HG03432 (cell line): ENCODE measurements at regions not wholly inside any gene's neighbourhood (a gene's known extent, or its start where the extent isn't known, plus 50 kb on each side); places are given as distances from the start of the nearest gene placed in this dataset.
"Not testable (repeated sequence)": the region's sequence is repeated elsewhere in the genome, so short reads cannot be mapped to it uniquely, and the experiment has no call there.

ENCODE experiments used
- ATAC-seq: cut with Tn5 transposase; IDR thresholded peaks from one replicate; pipeline ENCODE4 v1.9.1; 2021; ENCODE audit warnings: mild to moderate bottlenecking, moderate library complexity; ENCODE audit not compliant: unreplicated experiment

DNA sequence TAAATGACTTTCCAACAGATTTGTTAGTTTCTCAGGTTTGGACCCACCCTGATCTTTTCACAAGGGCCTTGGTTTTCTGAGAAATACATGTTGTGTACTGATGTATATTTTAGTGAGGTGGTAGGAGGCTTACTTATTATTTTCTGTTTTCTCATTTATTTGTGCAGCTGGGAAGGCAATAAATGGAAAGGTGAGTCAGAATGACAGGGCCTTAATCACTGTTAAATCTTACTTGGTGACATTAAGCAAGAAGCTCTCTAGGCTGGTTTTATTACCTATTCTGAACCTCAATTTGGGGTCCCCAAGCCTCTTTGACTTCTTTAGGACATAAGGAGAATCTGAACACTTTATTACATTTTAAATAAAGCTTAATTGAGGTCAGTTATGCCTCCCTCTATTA, 214.0 kb upstream of the DAB2 start:
- ATAC-seq: no peak

DNA sequence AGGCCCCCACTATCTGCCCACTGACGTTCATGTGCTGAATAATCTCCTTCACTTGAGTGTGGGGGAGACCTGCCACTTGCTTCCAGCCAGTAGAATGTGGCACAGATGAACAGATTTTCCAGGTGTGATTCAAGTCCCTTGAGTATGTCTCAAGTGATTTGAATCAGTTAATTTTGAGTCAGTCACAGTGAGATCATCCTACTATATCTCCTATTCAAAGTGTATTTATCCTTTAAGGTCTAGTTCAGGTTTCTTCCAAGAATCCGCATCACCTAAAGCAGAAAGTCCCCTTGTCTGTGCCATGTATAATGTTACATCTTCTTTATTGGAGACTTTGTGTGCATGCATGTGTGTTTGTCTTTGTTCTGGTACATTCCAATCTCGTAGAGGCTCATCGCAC, 208.3 kb upstream of the DAB2 start:
- ATAC-seq: no peak

DNA sequence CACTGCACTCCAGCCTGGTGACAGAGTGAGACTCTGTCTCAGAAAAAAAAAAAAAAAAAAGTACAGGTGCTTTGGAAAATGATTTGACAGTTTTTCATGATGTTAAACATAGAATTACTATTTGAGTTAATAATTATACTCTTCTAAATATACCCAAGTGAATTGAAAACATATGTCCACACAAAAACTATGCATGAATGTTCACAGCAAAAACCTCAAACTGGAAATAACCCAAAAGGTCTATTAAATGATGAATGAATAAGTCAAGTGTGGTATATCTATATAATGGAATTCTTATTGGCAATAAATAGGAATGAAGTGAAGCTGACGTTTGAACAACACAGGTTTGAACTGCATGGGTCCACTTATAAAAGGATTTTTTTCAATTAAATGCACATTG, 207.2 kb upstream of the DAB2 start:
- ATAC-seq: no peak

DNA sequence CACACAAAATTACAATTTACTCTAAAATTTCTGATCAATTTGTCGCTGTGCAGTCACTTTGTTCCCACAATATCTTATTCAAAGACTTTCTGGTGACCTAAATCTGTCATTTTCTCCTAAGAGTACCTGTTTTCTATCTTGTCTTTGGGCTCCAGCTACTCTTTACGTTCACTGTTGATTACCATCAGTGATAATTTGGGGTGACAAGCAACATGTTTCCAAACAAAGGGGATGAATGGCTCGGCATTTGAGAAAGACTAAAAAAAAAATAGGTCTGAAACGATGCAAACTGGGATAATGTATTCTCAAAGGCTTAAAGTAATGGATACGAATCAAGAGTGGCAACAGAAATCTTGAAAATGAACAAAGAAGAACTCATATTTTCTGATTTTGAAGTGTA, 205.2 kb upstream of the DAB2 start:
- no peak for ATAC-seq

DNA sequence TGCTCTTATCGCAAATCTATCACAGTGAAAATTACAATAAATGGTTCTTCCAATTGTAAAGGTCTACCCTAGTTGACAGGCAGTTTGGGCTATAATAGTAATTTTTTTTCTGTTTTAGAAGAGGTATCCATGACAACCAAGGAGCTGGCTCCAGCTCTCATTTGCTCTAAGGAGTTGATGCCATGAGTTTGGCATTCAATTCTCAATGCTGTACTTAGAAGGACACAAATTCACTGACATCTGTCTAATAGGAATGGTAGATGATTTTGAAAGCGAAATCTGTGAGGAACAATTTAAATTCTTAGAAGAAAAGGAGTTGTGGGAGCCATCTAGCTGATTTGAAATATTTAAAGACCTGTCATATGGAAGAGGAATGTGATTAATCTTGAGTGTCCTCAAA, 203.6 kb upstream of the DAB2 start:
- ATAC-seq: no peak

DNA sequence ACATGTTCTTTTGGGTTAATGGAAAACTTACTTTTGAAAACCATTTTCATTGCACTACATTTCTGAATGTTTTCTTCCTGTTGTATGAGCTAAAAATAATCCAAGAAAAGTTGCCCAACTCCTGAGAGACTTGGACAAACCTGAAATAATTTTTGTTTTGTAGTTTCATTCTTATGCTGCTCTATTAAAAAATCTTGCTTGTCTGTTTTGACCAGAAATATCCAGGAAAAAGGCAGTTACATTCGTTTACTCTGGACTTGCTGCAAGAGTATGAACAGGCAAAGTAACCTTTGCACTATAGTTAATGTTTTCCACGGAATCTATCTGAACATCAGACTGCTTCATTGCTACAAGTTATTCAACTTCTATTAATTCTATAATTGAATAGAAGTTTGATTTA, 200.1 kb upstream of the DAB2 start:
- ATAC-seq: no peak

DNA sequence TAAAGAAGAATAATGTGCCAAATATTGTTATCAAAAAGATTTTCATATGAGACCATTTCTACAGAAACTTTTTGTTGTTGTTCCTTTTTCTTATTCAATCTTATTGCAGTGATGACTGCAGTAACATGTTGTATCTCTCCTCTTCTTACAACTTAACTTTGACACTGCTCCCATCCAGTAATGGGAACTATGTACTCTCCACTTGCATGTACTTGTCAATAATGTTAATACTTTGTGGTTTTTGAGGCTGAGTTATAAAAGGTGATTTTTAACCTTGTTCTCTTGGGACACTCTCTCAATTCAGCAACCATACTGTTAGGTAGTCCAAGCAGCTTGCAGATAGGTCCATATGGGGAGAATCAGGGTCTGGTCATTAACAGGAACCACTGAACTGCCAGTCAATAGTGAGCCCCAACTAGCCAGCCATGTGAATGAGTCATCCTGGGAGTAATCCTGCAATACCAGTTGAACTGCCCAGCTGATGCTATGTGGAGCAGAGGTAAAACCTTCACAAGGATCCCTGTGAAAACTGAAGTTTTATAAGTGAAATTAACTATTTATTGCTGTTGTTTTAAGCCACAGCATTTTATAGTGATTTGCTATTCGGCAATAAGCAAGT, 199.6 kb upstream of the DAB2 start:
- peak; percentile 79 for ATAC-seq

DNA sequence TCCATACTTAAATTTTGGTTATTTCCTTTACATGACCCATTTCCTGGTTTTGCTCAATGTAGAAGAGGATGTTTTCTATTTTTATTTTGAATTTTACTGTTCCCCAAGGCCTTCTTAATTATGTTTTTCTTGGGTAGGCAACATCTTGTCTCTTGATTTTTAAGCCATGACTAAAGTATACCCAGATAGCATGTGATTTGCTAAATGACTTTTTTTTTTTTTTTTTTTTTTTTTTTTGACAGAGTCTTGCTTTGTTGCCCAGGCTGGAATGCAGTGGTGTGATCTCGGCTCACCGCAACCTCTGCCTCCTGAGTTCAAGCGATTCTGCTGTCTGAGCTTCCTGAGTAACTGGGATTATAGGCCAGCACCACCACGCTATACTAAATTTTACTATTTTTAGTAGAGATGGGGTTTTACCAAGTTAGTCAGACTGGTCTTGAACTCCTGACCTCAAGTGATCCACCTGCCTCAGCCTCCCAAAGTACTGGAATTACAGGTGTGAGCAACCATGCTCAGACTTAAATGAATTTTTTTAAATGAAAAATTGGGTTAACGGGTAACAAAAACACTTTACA, 198.6 kb upstream of the DAB2 start:
- no peak for ATAC-seq

DNA sequence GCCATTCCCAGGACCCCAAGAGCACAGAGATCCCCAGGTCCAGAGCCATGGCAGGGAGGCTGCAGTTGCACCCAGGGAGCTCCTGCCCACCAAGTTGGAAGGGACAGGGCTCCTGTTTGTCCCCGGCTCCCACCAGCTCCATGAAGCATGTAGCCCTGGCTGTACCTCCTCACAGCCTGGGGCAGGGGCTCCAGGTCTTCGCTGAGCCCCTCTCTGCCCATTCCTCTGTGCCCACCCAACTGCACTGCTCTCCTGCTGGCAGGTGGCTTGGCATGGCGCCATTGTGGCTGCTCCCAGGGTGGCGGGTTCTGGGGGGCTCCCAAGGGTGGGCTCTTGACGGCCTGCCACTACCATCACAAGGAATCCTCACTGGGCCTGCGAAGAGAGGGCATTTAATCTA, 197.5 kb upstream of the DAB2 start:
- ATAC-seq: no peak

DNA sequence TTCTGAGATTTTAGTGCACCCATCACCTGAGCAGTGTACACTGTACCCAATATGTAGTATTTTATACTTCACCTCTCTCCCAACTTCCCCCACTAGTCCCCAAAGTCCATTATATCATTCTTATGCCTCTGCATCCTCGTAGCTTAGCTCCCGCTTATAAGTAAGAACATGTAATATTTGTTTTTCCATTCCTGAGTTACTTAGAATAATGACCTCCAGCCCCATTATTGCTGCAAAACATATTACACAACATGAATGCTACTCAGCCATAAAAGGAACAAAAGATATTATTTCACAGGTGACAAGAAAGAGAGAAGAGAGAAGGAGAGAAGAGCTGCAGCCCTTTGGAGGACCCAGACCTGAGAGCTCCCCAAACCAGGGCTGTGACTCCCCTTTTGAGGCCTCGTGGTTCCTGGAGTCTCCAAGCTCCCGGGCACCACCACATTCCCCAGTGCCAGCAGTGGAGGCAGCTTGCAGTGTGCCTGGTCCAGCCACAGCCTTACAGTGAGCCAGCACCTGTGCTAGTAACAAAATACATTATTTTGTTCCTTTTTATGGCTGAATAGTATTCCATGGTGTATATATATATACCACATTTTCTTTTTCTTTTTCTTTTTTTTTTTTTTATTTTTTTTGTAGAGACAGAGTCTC, 194.5 kb upstream of the DAB2 start:
- no peak for ATAC-seq

DNA sequence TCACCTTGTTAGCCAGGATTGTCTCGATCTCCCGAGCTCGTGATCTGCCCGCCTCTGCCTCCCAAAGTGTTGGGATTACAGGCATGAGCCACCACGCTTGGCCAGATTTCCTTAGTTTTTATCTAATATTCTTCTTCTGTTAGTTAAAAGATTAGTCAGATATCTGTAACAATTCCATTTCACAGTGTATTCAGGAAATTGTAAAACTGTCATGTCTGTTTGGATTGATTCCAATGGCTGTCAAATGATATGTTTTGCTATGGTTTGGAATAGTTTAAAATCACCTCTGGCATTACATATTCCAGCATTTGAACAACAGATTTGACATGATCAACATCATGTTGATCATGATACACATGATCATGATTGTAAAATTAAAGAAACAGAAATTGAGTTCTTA, 193.6 kb upstream of the DAB2 start:
- ATAC-seq: no peak

DNA sequence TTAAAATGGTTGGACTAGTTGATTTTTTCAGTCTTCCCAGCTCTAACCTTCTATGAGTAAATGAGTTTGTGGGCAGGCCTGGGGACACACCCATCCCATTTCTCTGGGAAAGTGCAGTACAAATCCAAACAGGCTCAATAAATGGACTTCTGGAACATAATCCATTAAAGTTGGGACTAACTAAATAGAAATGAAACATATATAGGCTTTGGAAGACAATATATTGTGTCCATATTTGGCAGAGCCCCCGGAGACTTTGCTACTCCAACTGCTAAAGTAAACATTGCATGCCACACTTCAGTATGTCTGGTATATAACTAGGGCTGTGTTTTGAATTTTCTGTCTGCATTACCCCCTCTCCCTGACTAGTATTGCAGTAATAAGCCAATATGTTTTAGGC, 191.4 kb upstream of the DAB2 start:
- ATAC-seq: no peak

DNA sequence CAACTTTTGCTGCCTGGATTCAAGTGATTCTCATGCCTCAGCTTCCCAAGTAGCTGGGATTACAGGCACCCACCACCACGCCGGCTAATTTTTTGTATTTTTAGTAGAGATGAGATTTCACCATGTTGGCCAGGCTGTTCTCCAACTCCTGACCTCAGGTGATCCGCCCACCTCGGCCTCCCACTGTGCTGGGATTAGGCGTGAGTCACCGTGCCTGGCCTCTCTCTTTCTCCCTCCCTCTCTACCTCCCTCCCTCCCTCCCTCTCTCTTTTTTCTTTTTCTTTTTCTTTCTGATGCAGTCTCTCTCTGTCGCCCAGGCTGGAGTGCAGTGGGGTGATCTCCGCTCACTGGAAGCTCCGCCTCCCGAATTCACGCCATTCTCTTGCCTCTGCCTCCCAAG, 186.3 kb upstream of the DAB2 start:
- not testable (repeated sequence) for ATAC-seq

DNA sequence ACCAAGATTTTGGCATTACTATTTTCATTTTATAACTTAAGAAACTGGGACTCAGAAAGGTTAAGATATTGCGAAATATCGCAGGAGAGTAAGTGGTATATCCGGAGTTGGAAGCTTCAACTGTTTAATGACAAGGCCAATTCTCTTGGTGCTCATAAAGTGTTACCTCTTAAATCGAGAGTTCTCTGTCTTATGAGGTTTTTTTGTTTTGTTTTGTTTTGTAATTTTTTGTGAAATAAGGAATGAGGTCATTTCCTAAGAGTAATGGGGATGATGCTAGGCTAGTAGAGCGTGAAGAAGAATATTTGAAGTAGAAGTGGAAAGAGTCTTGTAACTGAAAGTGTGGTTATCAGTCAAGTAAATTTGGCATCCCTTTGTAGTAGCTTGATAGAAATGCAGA, 183.2 kb upstream of the DAB2 start:
- ATAC-seq: peak; percentile 72

DNA sequence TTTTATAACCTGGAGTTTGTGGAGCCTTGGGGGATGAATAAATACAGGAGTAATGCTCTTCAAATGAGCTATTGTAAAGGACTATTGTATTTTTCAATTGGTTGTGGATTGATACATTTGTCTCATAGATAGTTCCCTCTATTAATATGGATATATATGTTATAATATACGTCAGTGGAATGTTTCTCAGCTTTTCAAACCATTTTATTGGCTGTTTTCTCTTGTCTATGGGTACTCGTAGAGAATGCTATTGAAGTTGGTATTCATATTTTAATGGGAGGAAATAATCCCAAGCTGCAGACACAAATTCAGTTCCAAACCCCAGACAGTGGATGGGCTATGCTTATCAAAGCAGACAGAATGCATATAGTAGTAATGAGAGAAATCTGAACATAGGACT, 181.8 kb upstream of the DAB2 start:
- no peak for ATAC-seq

DNA sequence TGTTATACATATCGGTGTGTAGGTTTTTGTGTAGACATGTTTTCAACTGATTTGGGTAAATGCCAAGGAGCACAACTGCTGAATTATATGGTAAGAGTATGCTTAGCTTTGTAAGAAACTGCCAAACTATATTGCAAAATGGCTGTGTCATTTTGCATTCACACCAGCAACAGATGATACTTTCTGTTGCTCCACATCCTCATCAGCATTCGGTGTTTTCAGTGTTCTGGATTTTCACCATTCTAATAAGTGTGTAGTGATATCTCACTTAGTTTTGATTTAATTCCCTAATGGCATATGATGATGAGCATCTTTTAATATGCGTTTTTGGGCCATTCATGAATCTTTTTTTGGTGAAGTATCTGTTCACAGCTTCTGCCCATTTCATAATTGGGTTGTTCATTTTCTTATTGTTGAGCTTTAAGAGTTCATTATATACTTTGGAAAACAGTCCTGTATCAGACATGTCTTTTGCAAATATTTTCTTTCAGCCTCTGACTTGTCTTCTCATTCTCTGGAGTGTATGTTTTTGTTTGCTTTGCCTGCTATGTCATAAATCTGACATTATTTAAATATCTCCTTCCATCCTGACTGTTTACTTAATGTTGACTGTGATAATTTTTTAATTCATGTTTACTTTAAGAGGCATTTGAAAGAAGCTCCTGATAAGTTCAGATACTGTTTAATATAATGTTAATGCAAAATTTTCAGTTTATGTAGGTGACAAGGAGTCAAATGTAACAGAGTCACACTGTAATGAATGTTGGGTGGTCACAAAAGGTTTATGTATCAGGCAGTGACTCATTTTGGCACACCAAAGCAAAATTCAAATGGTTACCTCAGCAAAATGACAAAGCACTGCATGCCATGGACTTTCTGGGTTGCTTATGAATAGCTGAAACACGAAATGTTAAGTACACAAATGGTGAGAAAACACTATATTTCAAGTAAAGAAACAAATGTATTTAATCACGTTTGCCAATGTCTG, 181.1 kb upstream of the DAB2 start:
- ATAC-seq: no peak

DNA sequence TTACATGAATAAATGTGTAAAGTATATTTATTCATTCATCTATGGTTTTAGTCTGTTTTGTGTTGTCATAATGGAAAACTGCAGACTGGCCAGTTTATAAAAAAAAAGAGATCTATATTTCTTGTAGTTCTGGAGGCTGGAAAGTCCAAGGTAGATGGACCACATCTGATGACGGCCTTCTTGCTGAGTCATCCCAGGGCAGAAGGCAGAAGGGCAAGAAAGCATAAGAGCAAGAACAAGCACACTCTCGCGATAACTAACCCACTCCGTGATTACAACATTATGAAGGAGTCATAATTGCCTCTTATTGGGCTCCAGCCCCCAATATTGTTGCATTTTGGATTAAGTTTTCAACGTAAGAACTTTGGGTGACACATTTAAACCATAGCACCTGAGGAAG, 180.4 kb upstream of the DAB2 start:
- no peak for ATAC-seq

DNA sequence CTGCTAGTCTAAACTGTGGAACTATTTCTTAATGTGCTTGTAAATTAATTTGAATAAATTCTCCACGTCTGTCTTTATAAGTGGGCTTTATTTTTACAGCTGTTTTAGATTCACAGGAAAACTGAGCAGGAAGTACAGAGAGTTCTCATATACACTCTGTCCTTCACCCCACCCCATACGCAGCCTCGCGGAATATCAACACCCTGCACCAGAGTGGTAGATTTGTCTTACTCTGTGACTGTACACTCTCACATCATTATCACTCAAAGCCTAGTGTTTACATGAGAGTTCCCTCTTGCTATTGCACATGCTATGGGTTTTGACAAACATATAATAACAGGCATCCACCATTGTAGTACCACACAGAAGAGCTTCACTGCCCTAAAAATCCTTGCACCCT, 179.7 kb upstream of the DAB2 start:
- no peak for ATAC-seq

DNA sequence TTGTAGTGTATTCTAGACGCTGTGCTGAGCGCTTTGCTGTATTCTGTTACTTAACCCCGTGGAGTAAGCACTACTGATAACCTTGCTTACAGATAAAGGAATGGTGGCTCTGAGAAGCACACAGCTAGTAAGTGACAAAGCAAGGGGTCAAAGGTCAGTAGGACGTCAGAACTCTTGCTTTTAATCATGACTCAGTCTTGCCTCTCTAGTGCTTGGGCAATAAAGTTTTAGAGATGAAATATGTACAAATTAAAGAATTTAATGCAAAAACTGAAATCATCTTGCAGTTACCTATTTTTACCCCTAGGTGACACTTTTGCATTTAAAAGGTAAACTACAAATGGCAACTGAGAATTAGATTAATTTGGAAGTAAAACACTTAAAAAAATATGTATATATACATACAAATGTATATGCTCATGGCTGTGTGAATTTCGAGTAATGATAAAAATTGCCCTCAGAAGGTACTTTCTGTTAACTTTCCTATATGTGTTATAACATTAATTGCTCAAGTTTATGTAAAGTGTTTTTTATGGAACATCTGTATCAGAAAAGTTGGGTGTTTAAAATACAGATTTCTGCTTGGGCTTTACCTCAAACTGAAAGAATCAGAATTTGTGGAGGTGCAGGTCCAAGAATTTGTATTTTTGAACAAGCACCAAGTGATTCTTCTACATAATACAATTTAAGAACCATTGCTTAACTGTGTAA, 175.1 kb upstream of the DAB2 start:
- no peak for ATAC-seq

DNA sequence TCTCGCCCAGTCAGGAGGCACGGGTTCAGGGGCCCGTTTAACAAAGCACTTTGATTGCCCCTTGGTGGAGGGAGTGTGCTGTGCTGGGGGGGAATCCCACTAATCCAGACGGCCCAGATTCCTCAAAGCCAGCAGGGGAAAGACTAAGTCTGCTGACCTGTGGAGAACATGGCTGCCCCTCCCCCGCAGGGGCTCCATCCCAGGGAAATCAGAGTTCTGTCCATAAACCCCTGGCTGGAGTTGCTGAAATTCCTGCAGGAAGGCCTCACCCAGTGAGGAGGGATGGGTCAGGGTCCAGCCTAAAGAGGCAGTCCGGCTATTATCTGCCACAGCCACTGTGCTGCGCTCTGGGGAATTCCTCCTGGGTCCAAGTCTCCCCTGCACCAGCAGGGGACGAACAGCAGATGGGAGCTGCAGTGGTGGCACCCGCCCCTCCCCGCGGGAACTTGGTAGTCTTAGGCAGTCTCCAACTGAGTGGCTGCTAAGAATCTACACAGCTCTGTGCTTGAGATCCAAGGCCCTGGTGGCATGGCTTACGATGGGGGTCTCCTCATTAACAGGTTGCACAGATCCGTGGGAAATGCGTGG, 174.0 kb upstream of the DAB2 start:
- no peak for ATAC-seq

DNA sequence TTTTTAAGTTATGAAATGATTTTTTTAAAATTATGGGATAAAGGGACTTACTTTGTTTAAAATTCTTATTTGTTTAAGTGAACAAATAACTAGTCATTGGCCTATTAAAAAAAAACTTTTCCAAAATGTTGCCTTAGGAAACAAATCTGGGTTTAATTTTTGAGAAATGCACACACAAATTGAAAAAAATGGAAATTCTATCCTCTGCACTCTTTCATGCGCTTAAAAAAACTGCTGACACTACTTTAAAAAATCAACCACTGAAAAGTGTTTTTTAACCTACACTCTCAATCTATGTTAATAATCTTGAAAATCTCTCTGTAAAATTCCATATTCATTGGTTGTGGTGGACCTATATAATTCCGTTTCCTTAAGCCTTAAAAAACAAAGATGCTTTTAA, 163.4 kb upstream of the DAB2 start:
- ATAC-seq: no peak
